ENCODE measurements at regions not wholly inside any gene's neighbourhood (a gene's known extent, or its start where the extent isn't known, plus 50 kb on each side); places are given as distances from the start of the nearest gene placed in this dataset.

GRCh38 chr6:147103007-147103406 is 101.2 kb upstream of the STXBP5 start:
- DNase-seq (ENCODE audit: low read depth), result no peak
- in situ Hi-C loops (cut with HindIII; ENCODE audit: low sequenced_read_pairs), result no loop called here
- TF ChIP-seq CTCF (IDR thresholded peaks at IDR 0.05; ENCODE audit: low read depth, low read length, missing control alignments), result no peak
- H3K4me3 ChIP-seq (ENCODE audit: low read depth, low read length), result no peak overlapping the region

- in situ Hi-C loops (cut with HindIII; ENCODE audit: low sequenced_read_pairs), result no loop called here
- H3K4me3 ChIP-seq (ENCODE audit: low read depth, low read length), result no peak overlapping the region
- TF ChIP-seq CTCF (IDR thresholded peaks at IDR 0.05; ENCODE audit: low read depth, low read length, missing control alignments), result no peak
- DNase-seq (ENCODE audit: low read depth), result no peak
Observed at GRCh38 chr6:147103694-147104093, 100.5 kb upstream of the STXBP5 start.

- DNase-seq (ENCODE audit: low read depth), result no peak
- no peak overlapping the region for H3K4me3 ChIP-seq (ENCODE audit: low read depth, low read length)
- TF ChIP-seq CTCF (IDR thresholded peaks at IDR 0.05; ENCODE audit: low read depth, low read length, missing control alignments), result no peak
- in situ Hi-C loops (cut with HindIII; ENCODE audit: low sequenced_read_pairs), result no loop called here
Observed at GRCh38 chr6:147105786-147106185, 98.4 kb upstream of the STXBP5 start.

- in situ Hi-C loops (cut with HindIII; ENCODE audit: low sequenced_read_pairs), result no loop called here
- TF ChIP-seq CTCF (IDR thresholded peaks at IDR 0.05; ENCODE audit: low read depth, low read length, missing control alignments), result no peak
- H3K4me3 ChIP-seq (ENCODE audit: low read depth, low read length), result no peak overlapping the region
- no peak for DNase-seq (ENCODE audit: low read depth)
Observed at GRCh38 chr6:147106759-147107401, 97.3 kb upstream of the STXBP5 start.

- no peak for DNase-seq (ENCODE audit: low read depth)
- no peak for TF ChIP-seq CTCF (IDR thresholded peaks at IDR 0.05; ENCODE audit: low read depth, low read length, missing control alignments)
- in situ Hi-C loops (cut with HindIII; ENCODE audit: low sequenced_read_pairs), result no loop called here
- no peak overlapping the region for H3K4me3 ChIP-seq (ENCODE audit: low read depth, low read length)
Observed at GRCh38 chr6:147108259-147108910, 95.8 kb upstream of the STXBP5 start.

GRCh38 chr6:147109707-147110106 is 94.5 kb upstream of the STXBP5 start:
- in situ Hi-C loops (cut with HindIII; ENCODE audit: low sequenced_read_pairs), result no loop called here
- TF ChIP-seq CTCF (IDR thresholded peaks at IDR 0.05; ENCODE audit: low read depth, low read length, missing control alignments), result no peak
- DNase-seq (ENCODE audit: low read depth), result no peak
- no peak overlapping the region for H3K4me3 ChIP-seq (ENCODE audit: low read depth, low read length)

All from astrocyte of the cerebellum (primary cell).